ENCODE measurements at regions not wholly inside any gene's neighbourhood (a gene's known extent, or its start where the extent isn't known, plus 50 kb on each side); places are given as distances from the start of the nearest gene placed in this dataset.

DNA sequence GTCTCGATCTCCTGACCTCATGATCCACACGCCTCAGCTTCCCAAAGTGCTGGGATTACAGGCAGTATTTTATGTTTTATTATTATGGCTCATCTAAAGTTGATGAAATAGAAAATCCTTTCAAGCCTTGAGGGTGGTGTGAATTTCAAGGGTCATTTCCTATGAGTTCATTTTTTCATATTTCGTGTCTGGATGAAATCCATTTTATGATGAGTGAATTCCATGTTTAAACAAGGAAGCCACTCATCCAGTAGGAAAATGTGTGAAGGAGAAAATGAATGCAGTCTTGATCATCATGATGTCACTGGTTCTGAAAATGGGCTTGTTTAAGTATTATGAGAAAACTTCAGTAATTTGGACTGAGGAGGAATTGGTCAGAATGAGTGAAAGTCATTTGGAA, 74.6 kb upstream of the ZSWIM6 start:
- Histone ChIP-seq H3K4me1 (ENCODE audit: insufficient read depth, low read length, poor library complexity, severe bottlenecking) (no peaks in the 10 kb centered on the region), H3K36me3 (ENCODE audit: insufficient read depth, low read length) (no peaks in the 10 kb centered on the region), H3K9me3 (ENCODE audit: insufficient read depth, low read depth, low read length) (no peaks in the 10 kb centered on the region), H3F3A (ENCODE audit: low read depth) (no peaks in the 10 kb centered on the region), H3K9ac (ENCODE audit: low read depth, low read length, poor library complexity, severe bottlenecking) (no peak overlapping the region), H3K9me2 (replicated peaks; ENCODE audit: low read depth, low read length) (no peaks in the 10 kb centered on the region), H3K4me3 (ENCODE audit: low read length, poor library complexity, severe bottlenecking) (no peak overlapping the region), H4K20me1 (ENCODE audit: insufficient read depth, low read length, poor library complexity, severe bottlenecking) (no peaks in the 10 kb centered on the region), H3K27me3 (ENCODE audit: insufficient read depth, low read length, poor library complexity, severe bottlenecking) (no peaks in the 10 kb centered on the region), H2AFZ (ENCODE audit: low read length) (no peak overlapping the region), H3K4me2 (ENCODE audit: low read depth, low read length, poor library complexity, severe bottlenecking) (no peak overlapping the region), H3K79me2 (ENCODE audit: insufficient read depth, low read length) (no peaks in the 10 kb centered on the region)
- no peak for TF ChIP-seq EZH2phosphoT487 (IDR thresholded peaks at IDR 0.05; ENCODE audit: borderline replicate concordance)
- TF ChIP-seq, protein P1, sequence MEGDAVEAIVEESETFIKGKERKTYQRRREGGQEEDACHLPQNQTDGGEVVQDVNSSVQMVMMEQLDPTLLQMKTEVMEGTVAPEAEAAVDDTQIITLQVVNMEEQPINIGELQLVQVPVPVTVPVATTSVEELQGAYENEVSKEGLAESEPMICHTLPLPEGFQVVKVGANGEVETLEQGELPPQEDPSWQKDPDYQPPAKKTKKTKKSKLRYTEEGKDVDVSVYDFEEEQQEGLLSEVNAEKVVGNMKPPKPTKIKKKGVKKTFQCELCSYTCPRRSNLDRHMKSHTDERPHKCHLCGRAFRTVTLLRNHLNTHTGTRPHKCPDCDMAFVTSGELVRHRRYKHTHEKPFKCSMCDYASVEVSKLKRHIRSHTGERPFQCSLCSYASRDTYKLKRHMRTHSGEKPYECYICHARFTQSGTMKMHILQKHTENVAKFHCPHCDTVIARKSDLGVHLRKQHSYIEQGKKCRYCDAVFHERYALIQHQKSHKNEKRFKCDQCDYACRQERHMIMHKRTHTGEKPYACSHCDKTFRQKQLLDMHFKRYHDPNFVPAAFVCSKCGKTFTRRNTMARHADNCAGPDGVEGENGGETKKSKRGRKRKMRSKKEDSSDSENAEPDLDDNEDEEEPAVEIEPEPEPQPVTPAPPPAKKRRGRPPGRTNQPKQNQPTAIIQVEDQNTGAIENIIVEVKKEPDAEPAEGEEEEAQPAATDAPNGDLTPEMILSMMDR (conservative IDR thresholded peaks at IDR 0.05; ENCODE audit: low read length) = no peak

DNA sequence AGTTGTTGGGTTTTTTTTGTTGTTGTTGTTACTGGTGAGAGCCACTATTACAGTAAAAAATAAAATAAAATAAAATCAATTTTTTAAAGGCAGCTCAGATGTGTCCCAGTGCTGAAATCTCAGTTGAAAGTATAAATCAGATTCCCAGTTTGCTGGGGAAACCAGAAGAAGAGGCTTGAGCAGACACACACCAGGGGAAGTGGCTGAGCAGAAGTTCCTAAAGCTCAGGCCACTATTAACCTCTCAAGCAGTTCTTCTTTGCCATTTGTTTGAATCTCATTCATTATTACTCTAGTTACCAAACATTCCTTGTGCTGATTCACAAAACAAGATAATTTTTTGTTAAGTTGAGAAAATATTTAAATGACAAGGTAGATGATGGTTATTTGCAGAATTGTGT, 70.9 kb upstream of the ZSWIM6 start:
- Histone ChIP-seq H3K79me2 (ENCODE audit: insufficient read depth, low read length) (no peaks in the 10 kb centered on the region), H3K4me1 (ENCODE audit: insufficient read depth, low read length, poor library complexity, severe bottlenecking) (no peaks in the 10 kb centered on the region), H3K4me3 (ENCODE audit: low read length, poor library complexity, severe bottlenecking) (no peak overlapping the region), H4K20me1 (ENCODE audit: insufficient read depth, low read length, poor library complexity, severe bottlenecking) (no peaks in the 10 kb centered on the region), H3K27me3 (ENCODE audit: insufficient read depth, low read length, poor library complexity, severe bottlenecking) (no peaks in the 10 kb centered on the region), H2AFZ (ENCODE audit: low read length) (peak overlapping the region; percentile 33; the same call in 1 of the 2 replicates), H3K4me2 (ENCODE audit: low read depth, low read length, poor library complexity, severe bottlenecking) (no peak overlapping the region), H3K9me2 (replicated peaks; ENCODE audit: low read depth, low read length) (no peaks in the 10 kb centered on the region), H3K36me3 (ENCODE audit: insufficient read depth, low read length) (no peaks in the 10 kb centered on the region), H3K9ac (ENCODE audit: low read depth, low read length, poor library complexity, severe bottlenecking) (no peak overlapping the region), H3F3A (ENCODE audit: low read depth) (no peaks in the 10 kb centered on the region), H3K9me3 (ENCODE audit: insufficient read depth, low read depth, low read length) (no peaks in the 10 kb centered on the region)
- TF ChIP-seq, protein P1 (conservative IDR thresholded peaks at IDR 0.05; ENCODE audit: low read length) = no peak
- TF ChIP-seq EZH2phosphoT487 (IDR thresholded peaks at IDR 0.05; ENCODE audit: borderline replicate concordance) = no peak

DNA sequence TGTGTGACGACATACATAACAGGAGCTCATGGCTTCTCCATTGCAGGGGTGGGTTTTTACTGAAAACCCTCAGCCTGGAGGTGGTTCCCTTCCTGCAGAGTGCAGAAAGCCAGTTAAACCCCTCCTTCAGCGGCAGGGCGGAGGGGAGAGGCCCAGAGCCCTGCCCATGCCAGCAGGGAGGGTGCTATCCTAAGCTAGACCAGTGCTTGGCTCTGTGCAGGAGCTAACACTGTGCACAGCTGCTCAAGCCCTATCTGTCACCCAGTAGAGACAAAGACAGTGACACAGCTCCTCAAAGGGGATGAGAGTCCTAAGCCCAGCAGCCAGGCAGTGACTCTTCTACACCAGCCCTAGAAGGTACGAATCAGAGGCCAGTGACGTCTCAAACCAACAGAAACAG, 70.0 kb upstream of the ZSWIM6 start:
- Histone ChIP-seq H3K27me3 (ENCODE audit: insufficient read depth, low read length, poor library complexity, severe bottlenecking) (no peaks in the 10 kb centered on the region), H3K9me2 (replicated peaks; ENCODE audit: low read depth, low read length) (no peaks in the 10 kb centered on the region), H3K4me2 (ENCODE audit: low read depth, low read length, poor library complexity, severe bottlenecking) (no peak overlapping the region), H4K20me1 (ENCODE audit: insufficient read depth, low read length, poor library complexity, severe bottlenecking) (no peaks in the 10 kb centered on the region), H3K9me3 (ENCODE audit: insufficient read depth, low read depth, low read length) (no peaks in the 10 kb centered on the region), H2AFZ (ENCODE audit: low read length) (peak overlapping the region; percentile 33; the same call in 1 of the 2 replicates), H3K9ac (ENCODE audit: low read depth, low read length, poor library complexity, severe bottlenecking) (no peak overlapping the region), H3K36me3 (ENCODE audit: insufficient read depth, low read length) (no peaks in the 10 kb centered on the region), H3K4me3 (ENCODE audit: low read length, poor library complexity, severe bottlenecking) (no peak overlapping the region), H3K79me2 (ENCODE audit: insufficient read depth, low read length) (no peaks in the 10 kb centered on the region), H3F3A (ENCODE audit: low read depth) (no peaks in the 10 kb centered on the region), H3K4me1 (ENCODE audit: insufficient read depth, low read length, poor library complexity, severe bottlenecking) (no peaks in the 10 kb centered on the region)
- TF ChIP-seq EZH2phosphoT487 (IDR thresholded peaks at IDR 0.05; ENCODE audit: borderline replicate concordance) = no peak
- TF ChIP-seq, protein P1 (conservative IDR thresholded peaks at IDR 0.05; ENCODE audit: low read length) = no peak
